HG02852 (cell line): ENCODE measurements at regions not wholly inside any gene's neighbourhood (a gene's known extent, or its start where the extent isn't known, plus 50 kb on each side); places are given as distances from the start of the nearest gene placed in this dataset.

Experiments used
- ATAC-seq: cut with Tn5 transposase; IDR thresholded peaks from one replicate; pipeline ENCODE4 v1.9.1; 2021; ENCODE audit warnings: mild to moderate bottlenecking, moderate library complexity; ENCODE audit not compliant: unreplicated experiment

- no peak for ATAC-seq
These were observed 90.4 kb upstream of the PARD3B start for GRCh38 chr2:204454672-204455380.

GRCh38 chr2:204468746-204469429, 76.4 kb upstream of the PARD3B start:
- ATAC-seq: no peak

GRCh38 chr2:204470178-204470620, 75.1 kb upstream of the PARD3B start:
- no peak for ATAC-seq

DNA sequence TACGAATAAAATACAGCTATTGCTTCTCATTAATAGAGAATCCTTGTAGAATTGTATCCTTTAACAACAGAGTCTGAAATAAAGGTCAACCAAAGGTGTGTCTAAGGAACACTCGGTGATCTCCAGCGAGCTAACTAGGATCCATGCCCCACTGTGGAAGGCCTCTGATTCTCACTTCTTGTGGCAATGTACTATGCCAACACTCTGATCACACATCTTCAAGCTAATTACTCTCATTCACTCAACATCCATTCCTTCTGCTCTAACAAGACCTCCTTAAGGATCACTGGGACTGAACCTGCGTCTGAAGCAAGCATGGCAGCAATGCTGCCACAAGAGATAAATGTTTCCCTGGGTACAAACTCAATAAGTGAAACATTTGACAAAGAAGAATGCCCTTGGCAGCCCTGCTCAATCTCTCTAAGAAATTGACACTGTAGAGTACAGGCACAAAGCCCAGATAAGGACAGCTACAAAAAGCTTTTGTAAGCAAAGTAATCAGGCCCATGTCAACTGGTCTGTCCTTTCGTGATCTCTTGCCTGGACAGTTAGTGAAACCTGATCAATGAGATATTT, 74.6 kb upstream of the PARD3B start:
- no peak for ATAC-seq

GRCh38 chr2:204472375-204472774, 72.9 kb upstream of the PARD3B start:
- no peak for ATAC-seq

GRCh38 chr2:204473224-204473623, 72.1 kb upstream of the PARD3B start:
- no peak for ATAC-seq

GRCh38 chr2:204475399-204475798, 69.9 kb upstream of the PARD3B start:
- no peak for ATAC-seq

DNA sequence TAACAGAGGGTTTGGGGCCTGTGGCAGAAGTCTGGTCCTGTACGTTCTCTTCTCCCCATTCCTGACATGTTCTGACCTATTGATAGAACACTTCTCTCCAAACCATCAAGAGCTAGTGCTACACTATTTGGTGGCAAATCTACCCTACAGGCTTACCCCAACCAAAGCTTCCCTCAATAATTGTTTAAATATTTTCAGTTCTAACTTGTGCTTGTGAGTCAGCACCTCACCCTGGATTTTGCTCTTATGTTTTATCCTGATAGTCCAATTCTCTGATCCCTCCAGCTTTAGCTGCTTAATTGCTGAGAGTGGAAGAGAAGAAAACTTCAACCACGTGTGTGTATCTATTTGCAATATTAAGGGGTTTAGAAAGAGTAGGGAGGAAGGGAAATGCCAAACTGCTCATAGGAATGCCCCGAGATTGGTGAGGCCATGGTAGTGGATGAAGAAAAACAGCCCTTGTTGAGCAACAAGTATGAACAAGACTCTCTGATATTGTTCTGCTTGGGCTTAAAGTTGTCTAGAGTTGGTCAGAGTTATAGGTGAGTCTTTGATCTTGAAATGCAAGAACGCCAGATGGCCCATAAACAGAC, 67.8 kb upstream of the PARD3B start:
- no peak for ATAC-seq

GRCh38 chr2:204479557-204479956, 65.7 kb upstream of the PARD3B start:
- no peak for ATAC-seq

- ATAC-seq: no peak
These were observed 64.6 kb upstream of the PARD3B start for GRCh38 chr2:204480676-204481075.

- no peak for ATAC-seq
These were observed 61.6 kb upstream of the PARD3B start for GRCh38 chr2:204483608-204484081.

DNA sequence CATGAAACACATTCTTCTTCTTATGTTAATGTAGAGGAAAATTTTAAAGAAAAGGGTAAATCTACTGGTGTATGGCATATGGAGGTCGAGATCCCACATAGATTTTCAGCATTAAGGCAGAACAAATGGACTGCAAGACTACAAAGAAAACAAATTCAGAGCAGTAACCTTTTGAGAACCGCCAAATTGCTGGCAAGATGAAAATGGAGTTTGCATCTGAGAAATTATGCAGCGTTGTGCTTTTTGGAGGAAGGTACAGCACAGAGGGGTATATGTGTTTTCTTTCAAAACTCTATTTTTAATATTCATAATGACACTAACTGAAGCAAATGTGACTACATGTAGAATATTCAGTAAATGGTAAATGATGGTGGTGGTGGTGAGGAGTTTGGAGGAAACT, 59.0 kb upstream of the PARD3B start:
- no peak for ATAC-seq

DNA sequence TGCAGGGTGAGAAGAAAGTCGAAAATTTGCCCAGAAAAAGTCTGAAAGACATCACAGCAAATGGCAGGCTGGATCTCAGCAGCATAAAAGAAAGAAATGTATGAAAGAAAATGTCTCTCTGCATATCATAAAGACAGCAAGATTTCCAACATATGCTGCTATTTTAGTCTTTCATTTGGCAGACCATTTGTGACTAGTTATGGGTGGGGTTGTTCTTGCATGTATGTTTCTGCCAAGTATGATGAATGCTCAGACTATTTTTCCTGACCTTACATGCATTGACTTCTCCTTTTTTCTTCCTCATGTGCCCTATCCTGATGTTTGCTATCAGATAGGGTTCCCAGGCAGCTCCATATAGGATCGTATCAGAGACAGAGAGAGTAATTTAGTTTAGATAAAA, 58.5 kb upstream of the PARD3B start:
- no peak for ATAC-seq

GRCh38 chr2:204487447-204488229, 57.6 kb upstream of the PARD3B start:
- no peak for ATAC-seq

DNA sequence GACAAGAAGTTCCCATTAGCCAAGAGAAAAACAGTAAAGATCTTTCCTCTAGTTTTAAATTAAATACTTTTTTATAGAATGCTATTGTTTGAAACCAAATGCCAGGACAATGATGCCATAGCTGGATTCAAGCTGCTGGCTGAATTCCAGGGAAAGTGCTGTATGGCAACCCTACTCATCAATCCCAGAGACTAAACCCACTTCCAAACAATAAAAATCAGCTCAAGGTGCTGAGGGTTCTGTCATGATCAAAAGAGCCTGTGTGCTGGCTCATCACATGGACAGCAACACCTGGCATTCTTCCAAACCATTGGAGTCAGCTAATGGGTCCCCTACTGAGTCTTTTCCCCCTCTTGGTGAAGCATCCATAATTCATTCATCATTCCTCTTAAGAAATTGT, 53.7 kb upstream of the PARD3B start:
- no peak for ATAC-seq

DNA sequence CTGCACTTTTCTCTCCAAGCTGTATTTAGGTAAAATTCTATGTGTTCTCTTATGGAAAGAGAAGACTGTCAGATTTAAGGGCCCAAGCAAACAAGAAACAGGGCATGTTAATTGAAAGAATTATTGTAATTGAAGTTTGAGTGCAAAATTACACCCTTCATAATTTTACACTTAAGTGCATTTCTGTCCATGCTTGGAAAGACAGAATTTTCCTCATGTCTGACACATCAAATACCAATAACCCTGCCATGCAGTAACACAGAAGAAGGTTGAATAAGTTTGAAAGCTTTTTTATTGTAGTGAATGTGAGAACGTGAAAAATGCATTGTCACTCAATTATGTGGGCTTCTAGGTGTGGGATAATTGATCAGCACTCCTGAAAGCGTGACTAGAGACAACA, 52.9 kb upstream of the PARD3B start:
- ATAC-seq: no peak

GRCh38 chr2:204494681-204495080, 50.6 kb upstream of the PARD3B start:
- no peak for ATAC-seq

DNA sequence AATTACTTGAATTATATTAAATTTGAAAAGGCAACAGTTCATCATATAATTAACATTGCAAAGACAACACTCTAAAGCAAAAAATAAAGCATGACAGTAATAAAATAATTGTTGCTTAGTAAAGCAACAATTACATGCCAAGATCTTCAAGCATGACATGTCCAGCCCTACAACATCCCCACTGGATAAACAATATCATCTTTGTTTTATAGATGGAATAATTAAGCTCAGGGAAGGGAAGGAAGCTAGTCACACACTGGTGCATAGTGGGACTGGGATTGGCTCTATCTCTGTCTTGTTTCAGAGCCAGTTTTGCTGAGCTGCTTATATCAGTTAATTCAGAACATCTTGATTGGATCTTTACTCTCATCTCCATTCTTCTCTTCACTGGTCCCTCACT, 49.9 kb upstream of the PARD3B start:
- no peak for ATAC-seq
